Neural cell (in vitro differentiated cells): ENCODE measurements at regions not wholly inside any gene's neighbourhood (a gene's known extent, or its start where the extent isn't known, plus 50 kb on each side); places are given as distances from the start of the nearest gene placed in this dataset.

Source experiments
- CTCF ChIP-seq: fragments of 450-650 bp; IDR thresholded peaks from 2 replicates; pipeline ENCODE4 v1.5.1; 2014; ENCODE audit warnings: antibody characterized with exemption, mild to moderate bottlenecking, moderate library complexity; ENCODE audit not compliant: poor library complexity, severe bottlenecking
- EZH2 ChIP-seq: fragments of 200-600, 300-800 bp; shearing (Covaris generic), sonication (generic); IDR thresholded peaks from 2 replicates; pipeline ENCODE4 v1.6.1; 2014; ENCODE audit warnings: antibody characterized with exemption, low read length, borderline replicate concordance, mild to moderate bottlenecking; ENCODE audit not compliant: insufficient read depth, poor library complexity, severe bottlenecking
- POLR2AphosphoS5 ChIP-seq: IDR thresholded peaks from 2 replicates; pipeline ENCODE4 v1.6.1; 2012
- RAD21 ChIP-seq: fragments of 450-650 bp; conservative IDR thresholded peaks from 2 replicates; pipeline ENCODE4 v1.6.1; 2014; ENCODE audit warnings: antibody characterized with exemption, mild to moderate bottlenecking, moderate library complexity
- REST ChIP-seq: IDR thresholded peaks from 2 replicates; pipeline ENCODE4 v1.6.1; 2012; ENCODE audit warnings: borderline replicate concordance
- SMC3 ChIP-seq: fragments of 450-650 bp; conservative IDR thresholded peaks from 2 replicates; pipeline ENCODE4 v1.6.1; 2014; ENCODE audit warnings: antibody characterized with exemption, mild to moderate bottlenecking, moderate library complexity; ENCODE audit not compliant: poor library complexity
- TAF1 ChIP-seq: IDR thresholded peaks from 2 replicates; pipeline ENCODE4 v1.6.1; 2012; ENCODE audit warnings: low read depth

GRCh38 chr16:86126891-86127290 is 227.9 kb downstream of the IRF8 start:
- no peak for TF ChIP-seq CTCF
- no peak for TF ChIP-seq RAD21
- no peak for TF ChIP-seq EZH2
- TF ChIP-seq REST, result no peak
- TF ChIP-seq POLR2AphosphoS5, result no peak
- TF ChIP-seq TAF1, result no peak
- no peak for TF ChIP-seq SMC3
